ENCODE measurements at regions not wholly inside any gene's neighbourhood (a gene's known extent, or its start where the extent isn't known, plus 50 kb on each side); places are given as distances from the start of the nearest gene placed in this dataset.

DNA sequence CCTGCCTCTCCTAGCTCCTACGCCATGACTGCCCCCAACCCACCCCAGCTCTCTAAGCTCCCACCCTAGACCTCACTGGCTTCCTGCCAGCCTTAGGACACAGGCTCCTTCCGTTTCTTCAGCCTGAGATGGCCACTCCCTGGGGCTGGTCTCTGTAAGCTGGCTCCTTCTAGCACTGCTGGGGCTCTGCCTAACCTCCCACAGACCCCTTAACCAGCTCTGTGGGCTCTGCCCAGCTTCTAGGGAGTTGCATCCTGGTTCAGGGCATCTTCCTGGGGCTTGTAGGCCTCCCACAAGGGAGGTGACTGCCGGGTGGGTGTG is 478.6 kb upstream of the KLF6 start:
- Mint-ChIP-seq H3K36me3 (ENCODE audit: low read depth) (no peaks in the 10 kb centered on the region), H3K9me3 (no peaks in the 10 kb centered on the region), H3K4me1 (ENCODE audit: low read depth) (peaks cover 6% of the 10 kb centered on the region), H3K27ac (no peak overlapping the region), H3K27me3 (peaks cover 5% of the 10 kb centered on the region), H3K4me3 (no peak overlapping the region)
- ATAC-seq (no peak), DNase-seq (no peak)
- TF ChIP-seq, protein P1, sequence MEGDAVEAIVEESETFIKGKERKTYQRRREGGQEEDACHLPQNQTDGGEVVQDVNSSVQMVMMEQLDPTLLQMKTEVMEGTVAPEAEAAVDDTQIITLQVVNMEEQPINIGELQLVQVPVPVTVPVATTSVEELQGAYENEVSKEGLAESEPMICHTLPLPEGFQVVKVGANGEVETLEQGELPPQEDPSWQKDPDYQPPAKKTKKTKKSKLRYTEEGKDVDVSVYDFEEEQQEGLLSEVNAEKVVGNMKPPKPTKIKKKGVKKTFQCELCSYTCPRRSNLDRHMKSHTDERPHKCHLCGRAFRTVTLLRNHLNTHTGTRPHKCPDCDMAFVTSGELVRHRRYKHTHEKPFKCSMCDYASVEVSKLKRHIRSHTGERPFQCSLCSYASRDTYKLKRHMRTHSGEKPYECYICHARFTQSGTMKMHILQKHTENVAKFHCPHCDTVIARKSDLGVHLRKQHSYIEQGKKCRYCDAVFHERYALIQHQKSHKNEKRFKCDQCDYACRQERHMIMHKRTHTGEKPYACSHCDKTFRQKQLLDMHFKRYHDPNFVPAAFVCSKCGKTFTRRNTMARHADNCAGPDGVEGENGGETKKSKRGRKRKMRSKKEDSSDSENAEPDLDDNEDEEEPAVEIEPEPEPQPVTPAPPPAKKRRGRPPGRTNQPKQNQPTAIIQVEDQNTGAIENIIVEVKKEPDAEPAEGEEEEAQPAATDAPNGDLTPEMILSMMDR (IDR thresholded peaks at IDR 0.05), result no peak
- CTCF ChIA-PET, result interaction anchor here (0.9 kb wide), 1 partner anchor 1056 kb away, joined by 3 read pairs; no protein-coding TSS in a partner anchor
- POLR2A ChIA-PET, result interaction anchor here (0.6 to 1.0 kb wide), 2 partner anchors 13 to 16 kb away, joined by 3 read pairs; no protein-coding TSS in a partner anchor
- intact Hi-C loops (cut with micrococcal nuclease), result no loop called here

DNA sequence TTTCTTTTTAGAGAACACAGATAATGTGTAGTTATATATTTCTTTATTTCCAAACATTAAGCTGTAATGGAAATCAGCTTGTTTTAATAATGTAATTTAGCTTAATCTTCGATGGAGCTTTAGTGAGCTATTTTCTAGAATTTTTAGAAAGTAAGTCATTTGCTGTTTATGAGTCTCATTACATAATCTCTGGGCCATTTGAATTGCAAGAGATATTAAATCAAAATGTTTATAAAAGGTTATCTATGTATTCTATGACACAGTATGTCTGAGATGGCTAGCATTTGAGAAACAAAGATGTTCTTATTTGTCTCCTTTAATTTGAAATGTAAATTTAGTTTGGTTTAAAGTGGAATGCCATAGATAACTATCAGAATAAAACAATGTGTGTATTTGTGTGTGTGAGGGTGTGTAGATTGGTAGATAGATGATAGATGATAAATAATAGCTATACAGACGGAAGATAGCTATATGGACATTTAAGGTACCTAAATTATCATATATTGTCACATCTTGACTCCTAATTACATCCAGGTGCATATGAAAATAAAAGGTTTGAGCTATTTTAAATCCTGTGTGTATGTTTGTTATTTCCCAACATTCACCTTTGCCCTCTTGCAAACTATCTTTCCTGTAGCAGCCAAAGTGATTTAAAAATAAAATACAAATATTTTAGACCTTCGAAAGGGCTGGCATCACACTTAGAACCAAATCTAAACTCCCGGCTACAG is 478.0 kb upstream of the KLF6 start:
- Mint-ChIP-seq H3K27me3 (peaks cover 2% of the 10 kb centered on the region), H3K9me3 (no peaks in the 10 kb centered on the region), H3K36me3 (ENCODE audit: low read depth) (no peaks in the 10 kb centered on the region), H3K4me1 (ENCODE audit: low read depth) (peaks cover 6% of the 10 kb centered on the region), H3K4me3 (no peak overlapping the region), H3K27ac (no peak overlapping the region)
- CTCF ChIA-PET, result interaction anchor here (0.6 to 0.9 kb wide), 2 partner anchors 395 to 1055 kb away, joined by 3 read pairs; no protein-coding TSS in a partner anchor
- intact Hi-C loops (cut with micrococcal nuclease), result no loop called here
- ATAC-seq (no peak), DNase-seq (no peak)
- POLR2A ChIA-PET, result interaction anchor here (0.6 to 1.0 kb wide), 2 partner anchors 12 to 17 kb away, joined by 3 read pairs; no protein-coding TSS in a partner anchor
- TF ChIP-seq, protein P1 (IDR thresholded peaks at IDR 0.05), result no peak

DNA sequence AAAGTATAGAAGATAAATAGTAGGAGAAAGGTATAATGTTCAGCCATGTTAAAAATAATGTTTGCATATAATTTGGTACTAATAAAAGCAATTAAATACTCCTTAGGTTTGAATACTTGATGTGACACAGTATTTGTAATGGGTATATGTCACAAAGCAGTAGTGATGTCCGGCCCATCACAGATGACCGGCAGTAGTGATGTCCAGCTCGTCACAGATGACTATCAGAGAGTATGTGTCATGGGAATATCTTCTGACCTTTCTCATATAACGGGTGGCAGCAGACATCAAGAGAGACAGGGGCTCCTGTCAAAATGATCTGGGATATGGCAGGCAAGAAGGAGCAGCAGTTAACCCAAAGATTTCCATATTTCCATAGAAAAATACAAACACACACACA is 477.4 kb upstream of the KLF6 start:
- Mint-ChIP-seq H3K27me3 (peaks cover 2% of the 10 kb centered on the region), H3K27ac (no peak overlapping the region), H3K4me3 (no peak overlapping the region), H3K36me3 (ENCODE audit: low read depth) (no peaks in the 10 kb centered on the region), H3K4me1 (ENCODE audit: low read depth) (peaks cover 6% of the 10 kb centered on the region), H3K9me3 (no peaks in the 10 kb centered on the region)
- ChIA-PET POLR2A (no interaction called here), CTCF (no interaction called here)
- DNase-seq, result no peak
- TF ChIP-seq, protein P1 (IDR thresholded peaks at IDR 0.05), result no peak
- no peak for ATAC-seq
- intact Hi-C loops (cut with micrococcal nuclease), result no loop called here

DNA sequence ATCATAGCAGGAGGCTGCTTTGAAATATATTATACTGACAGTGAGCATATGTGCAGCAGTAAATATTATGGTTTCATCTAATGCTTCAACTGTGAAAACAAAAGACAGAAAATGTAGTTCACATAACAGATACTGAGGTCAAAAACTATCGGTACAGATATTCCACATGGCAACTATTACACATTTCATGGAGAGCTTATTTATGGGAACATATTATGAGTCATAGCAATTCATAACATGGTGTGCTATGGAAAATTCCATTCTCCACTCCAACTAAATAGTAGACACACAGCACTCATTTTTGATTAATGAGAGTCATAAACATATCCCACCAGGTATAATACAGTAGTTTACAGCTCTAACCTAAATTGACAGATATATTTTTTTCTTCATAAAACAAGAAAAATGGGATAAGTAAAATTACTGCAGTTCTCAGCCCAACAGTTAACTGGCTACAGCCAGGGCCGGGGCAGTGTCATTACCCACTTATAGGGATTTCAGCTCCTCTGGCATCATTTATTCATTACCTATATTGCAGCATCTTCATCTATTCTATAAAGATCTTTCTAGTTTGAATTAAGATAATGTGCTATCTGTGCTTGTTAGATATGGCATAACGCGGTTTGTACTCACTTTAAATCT is 475.6 kb upstream of the KLF6 start:
- H3K4me3 Mint-ChIP-seq, result no peak overlapping the region
- no peaks in the 10 kb centered on the region for H3K9me3 Mint-ChIP-seq
- peaks cover 2% of the 10 kb centered on the region for H3K27me3 Mint-ChIP-seq
- H3K27ac Mint-ChIP-seq, result no peak overlapping the region
- ChIA-PET CTCF (no interaction called here), POLR2A (interaction anchor here (0.7 kb wide), 2 partner anchors 288 to 373 kb away, joined by 3 read pairs; no protein-coding TSS in a partner anchor)
- TF ChIP-seq, protein P1 (IDR thresholded peaks at IDR 0.05), result no peak
- intact Hi-C loops (cut with micrococcal nuclease), result no loop called here
- ATAC-seq, result no peak
- H3K4me1 Mint-ChIP-seq (ENCODE audit: low read depth), result peaks cover under 1% of the 10 kb centered on the region
- no peak for DNase-seq
- no peaks in the 10 kb centered on the region for H3K36me3 Mint-ChIP-seq (ENCODE audit: low read depth)

DNA sequence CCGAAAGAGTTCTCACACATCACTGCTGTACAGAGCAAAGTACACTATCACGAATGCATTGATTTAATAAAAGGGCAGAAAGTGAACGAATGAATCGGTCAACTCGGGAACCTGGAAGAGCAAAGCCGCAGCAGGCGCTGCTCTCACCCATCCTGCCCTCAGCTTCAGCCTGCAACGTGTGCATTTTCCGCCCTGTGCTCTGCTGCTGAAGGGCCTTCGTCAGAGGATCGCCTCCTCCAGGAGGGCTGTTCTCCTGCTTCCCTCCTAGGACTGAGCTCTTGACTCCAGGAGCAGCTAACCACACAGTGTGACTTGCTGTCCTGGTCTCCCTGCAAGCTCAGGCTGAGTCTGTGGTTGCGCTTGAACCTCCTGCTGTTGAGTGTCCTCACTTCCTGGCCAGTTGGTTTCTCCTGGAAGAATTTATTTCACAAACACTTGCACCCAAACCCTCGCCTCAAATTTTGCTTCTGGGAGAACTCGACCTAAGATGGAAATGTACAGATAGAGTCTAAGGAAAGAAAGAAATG is 473.0 kb upstream of the KLF6 start:
- ATAC-seq, result no peak
- intact Hi-C loops (cut with micrococcal nuclease), result no loop called here
- Mint-ChIP-seq H3K4me3 (no peak overlapping the region), H3K4me1 (ENCODE audit: low read depth) (no peaks in the 10 kb centered on the region), H3K27ac (no peak overlapping the region), H3K27me3 (peaks cover 5% of the 10 kb centered on the region), H3K9me3 (no peaks in the 10 kb centered on the region), H3K36me3 (ENCODE audit: low read depth) (no peaks in the 10 kb centered on the region)
- TF ChIP-seq, protein P1 (IDR thresholded peaks at IDR 0.05), result no peak
- ChIA-PET CTCF (no interaction called here), POLR2A (no interaction called here)
- no peak for DNase-seq
